ENCODE measurements at regions not wholly inside any gene's neighbourhood (a gene's known extent, or its start where the extent isn't known, plus 50 kb on each side); places are given as distances from the start of the nearest gene placed in this dataset.

DNA sequence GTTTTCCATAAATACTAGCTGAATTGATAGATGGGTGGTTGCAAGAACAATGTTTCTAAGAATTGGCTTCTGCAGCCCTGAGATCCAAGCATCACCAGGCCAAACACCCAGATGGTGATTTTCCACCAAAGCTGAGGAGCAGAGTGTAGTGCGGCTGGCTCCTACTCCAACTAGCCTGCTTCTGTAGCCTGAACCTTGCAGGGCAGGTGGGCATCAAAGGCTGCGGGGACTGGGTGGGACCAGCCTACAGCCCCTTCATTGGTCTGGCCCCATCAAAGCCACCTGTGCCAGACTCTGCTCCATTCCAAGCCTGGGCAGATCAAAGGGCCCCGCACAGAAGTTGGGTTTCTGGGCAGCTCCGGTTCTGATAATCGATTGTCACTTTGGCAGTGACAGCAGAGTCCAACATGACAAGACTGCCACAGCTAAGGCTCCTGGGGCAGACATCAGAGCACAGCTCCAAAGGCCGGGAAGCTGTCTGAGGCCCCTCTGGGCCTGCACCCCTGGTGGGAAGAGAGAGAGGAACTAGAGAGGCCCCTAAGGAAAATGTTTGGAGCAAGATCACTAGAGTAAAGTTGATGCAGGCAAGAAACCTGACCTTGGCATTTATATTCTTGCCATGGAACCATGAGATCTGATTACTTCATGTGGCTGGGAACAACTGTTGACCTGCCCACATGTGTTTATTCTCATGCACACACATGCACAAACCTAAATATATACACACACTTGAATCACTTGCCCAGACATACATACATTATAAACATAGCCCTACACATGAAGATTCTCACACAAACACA, 582.9 kb downstream of the INSC start:
- TF ChIP-seq, protein P1, sequence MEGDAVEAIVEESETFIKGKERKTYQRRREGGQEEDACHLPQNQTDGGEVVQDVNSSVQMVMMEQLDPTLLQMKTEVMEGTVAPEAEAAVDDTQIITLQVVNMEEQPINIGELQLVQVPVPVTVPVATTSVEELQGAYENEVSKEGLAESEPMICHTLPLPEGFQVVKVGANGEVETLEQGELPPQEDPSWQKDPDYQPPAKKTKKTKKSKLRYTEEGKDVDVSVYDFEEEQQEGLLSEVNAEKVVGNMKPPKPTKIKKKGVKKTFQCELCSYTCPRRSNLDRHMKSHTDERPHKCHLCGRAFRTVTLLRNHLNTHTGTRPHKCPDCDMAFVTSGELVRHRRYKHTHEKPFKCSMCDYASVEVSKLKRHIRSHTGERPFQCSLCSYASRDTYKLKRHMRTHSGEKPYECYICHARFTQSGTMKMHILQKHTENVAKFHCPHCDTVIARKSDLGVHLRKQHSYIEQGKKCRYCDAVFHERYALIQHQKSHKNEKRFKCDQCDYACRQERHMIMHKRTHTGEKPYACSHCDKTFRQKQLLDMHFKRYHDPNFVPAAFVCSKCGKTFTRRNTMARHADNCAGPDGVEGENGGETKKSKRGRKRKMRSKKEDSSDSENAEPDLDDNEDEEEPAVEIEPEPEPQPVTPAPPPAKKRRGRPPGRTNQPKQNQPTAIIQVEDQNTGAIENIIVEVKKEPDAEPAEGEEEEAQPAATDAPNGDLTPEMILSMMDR (IDR thresholded peaks at IDR 0.05), result no peak
- TF ChIP-seq POLR2A (IDR thresholded peaks at IDR 0.05), result no peak
